NCI-H2107 (cell line): ENCODE measurements at regions not wholly inside any gene's neighbourhood (a gene's known extent, or its start where the extent isn't known, plus 50 kb on each side); places are given as distances from the start of the nearest gene placed in this dataset.

Source experiments
- DNase-seq: peaks from one replicate; lab custom pipeline; 2025; lab: John Stamatoyannopoulos, UW

- no peak for DNase-seq
Measured at GRCh38 chr5:74316064-74316603, 324.4 kb downstream of the ENC1 start.

GRCh38 chr5:74314906-74315305, 325.6 kb downstream of the ENC1 start:
- no peak for DNase-seq

DNA sequence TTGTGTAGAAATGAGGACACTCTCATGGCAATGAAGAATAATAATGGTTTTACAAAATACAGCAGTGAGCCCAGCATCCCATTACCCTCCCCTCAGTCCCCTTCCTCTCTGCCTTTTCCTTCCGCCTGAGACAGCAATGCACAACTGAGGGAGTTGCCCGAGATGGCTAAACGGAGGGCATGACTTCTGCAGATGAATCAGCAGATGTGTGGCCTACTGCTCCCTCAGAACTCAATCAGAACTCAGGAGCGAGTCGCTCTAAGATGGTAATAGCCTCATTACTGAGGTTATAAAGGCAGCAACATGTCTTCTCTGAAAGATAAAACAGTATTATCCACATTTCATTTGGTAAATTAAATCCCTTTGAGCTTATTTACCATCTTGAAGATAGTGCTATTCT, 326.6 kb downstream of the ENC1 start:
- no peak for DNase-seq

DNA sequence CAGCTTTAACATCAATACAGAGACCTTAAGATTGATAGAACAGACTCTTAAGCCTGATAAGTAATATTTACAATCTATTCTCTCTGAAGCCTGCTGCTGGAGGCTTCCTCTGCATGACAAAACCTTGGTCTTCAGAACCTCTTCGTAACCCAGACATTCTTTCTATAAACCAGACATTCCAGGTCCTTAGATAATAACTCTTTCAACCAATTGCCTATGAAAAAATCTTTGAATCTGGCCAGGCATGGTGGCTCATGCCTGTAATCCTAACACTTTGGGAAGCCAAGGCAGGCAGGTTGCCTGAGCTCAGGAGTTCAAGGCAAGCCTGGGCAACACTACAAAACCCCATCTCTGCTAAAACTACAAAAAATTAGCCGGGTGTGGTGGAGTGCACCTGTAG, 327.8 kb downstream of the ENC1 start:
- no peak for DNase-seq

- DNase-seq: no peak
Measured at GRCh38 chr5:74311961-74312360, 328.6 kb downstream of the ENC1 start.

- no peak for DNase-seq
Measured at GRCh38 chr5:74310997-74311930, 329.3 kb downstream of the ENC1 start.

DNA sequence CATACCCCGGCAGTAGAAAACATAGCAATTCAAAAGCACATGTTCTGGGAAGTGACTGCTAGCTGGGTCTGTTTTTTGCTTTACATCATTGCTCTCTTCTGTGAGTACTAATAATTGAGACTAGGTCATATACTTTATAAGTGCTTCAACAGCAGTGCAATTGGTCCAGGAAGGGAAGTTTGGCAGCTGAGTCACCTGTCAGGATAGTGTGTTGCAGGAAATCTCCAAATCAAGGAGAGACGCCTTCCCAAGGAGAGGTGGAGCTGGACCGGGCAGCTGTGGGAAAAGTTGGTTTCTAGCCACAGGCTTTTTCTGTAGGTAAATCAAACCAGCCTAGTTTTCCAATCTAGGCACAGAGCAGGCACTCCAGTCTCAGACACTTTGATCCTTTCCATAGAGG, 330.1 kb downstream of the ENC1 start:
- no peak for DNase-seq

- DNase-seq: no peak
Measured at GRCh38 chr5:74309050-74309449, 331.5 kb downstream of the ENC1 start.

DNA sequence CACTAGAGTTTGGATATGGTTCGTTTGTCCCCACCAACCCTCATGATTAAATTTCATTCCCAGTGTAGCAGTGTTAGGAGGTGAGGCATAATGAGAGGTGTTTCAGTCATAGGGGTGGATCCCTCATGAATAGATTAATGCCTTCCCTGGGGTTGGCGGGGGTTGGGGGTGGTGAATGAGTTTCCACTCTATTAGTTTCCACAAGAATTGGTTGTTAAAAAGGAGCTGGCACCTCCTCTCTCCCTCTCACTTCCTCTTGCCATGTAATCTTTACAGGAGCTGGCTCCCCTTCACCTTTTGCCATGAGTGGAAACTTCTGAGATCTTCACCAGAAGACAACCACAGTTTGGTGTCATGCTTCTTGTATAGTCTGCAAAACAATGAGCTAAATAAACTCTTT, 333.7 kb downstream of the ENC1 start:
- no peak for DNase-seq

DNA sequence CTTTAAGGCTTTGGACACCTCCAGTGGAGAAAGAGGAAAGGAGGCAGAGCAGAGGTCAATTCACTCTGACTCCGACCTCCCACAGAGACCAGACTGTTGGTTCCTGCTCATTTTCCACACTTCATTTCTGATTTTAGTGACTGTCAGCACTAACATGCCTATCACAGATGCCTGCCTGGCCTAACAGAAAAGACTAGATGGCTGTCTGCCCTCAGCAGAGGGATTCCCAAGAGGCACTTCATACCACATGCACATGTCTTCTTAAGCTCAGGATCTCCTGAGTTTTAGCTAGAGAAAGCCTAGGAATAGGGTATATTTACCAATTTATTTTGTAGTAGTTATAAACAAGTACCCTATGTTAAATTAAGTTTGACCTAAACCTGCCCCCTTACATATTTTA, 336.0 kb downstream of the ENC1 start:
- no peak for DNase-seq

GRCh38 chr5:74303578-74303977, 336.9 kb downstream of the ENC1 start:
- no peak for DNase-seq

DNA sequence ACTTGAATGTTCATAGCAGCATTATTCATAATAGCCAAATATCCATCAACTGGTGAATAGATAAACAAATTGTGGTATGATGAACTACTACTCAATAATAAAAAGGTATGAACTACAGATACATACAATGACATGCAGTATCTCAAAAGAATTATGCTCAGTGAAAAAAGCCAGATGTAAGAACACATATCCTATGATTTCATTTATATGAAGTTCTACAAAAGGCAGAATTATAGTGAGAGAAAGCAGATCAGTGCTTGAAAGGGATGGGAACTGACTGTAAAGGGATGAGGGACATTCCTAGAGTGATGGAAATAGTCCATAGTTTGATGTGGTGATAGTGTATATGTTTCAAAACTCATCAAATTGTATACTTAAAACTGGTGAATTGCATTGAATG, 339.0 kb downstream of the ENC1 start:
- no peak for DNase-seq

DNA sequence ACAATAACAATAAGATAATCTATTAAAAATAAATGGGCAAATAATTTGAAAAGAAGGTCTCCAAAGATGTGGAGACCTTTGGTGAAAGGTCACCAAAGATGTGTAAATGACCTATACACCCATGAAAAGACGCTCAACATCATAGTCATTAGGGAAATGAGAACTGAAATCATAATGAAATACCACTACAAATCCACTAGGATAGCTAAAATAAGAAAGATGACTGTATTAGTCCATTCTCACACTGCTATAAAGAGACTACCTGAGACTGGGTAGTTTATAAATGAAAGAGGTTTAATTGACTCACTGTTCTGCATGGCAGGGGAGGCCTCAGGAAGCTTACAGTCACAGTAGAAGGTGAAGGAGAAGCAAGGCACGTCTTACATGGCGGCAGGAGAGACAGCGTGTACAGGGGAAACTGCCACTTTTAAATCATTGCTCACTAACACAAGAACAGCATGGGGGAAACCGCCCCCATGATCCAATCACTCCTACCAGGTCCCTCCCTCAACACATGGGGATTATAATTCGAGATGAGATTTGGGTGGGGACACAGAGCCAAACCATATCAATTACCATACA, 339.6 kb downstream of the ENC1 start:
- DNase-seq: no peak

- no peak for DNase-seq
Measured at GRCh38 chr5:74299833-74300232, 340.7 kb downstream of the ENC1 start.

- no peak for DNase-seq
Measured at GRCh38 chr5:74296685-74297408, 343.7 kb downstream of the ENC1 start.

- DNase-seq: no peak
Measured at GRCh38 chr5:74295676-74296075, 344.9 kb downstream of the ENC1 start.

DNA sequence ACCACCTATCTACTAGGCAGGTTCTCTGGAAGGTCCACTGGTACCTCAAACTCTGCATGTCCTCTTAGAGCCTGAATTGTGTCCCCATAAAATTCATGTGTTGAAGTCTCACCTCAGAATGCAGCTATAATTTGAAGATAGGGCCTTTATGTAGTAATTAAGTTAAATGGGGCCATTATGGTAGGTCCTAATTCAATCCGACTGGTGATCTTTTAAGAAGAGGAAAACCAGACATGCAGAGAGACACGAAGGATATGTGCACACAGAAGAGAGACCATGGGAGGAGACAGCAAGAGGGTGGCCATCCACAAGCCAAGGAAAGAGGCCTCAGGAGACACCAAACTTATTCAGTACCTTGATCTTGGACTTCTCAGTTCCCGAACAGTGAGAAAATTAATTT, 345.4 kb downstream of the ENC1 start:
- no peak for DNase-seq

- no peak for DNase-seq
Measured at GRCh38 chr5:74294231-74294705, 346.3 kb downstream of the ENC1 start.

GRCh38 chr5:74293182-74293581, 347.3 kb downstream of the ENC1 start:
- no peak for DNase-seq

- DNase-seq: no peak
Measured at GRCh38 chr5:74290634-74291241, 349.8 kb downstream of the ENC1 start.

DNA sequence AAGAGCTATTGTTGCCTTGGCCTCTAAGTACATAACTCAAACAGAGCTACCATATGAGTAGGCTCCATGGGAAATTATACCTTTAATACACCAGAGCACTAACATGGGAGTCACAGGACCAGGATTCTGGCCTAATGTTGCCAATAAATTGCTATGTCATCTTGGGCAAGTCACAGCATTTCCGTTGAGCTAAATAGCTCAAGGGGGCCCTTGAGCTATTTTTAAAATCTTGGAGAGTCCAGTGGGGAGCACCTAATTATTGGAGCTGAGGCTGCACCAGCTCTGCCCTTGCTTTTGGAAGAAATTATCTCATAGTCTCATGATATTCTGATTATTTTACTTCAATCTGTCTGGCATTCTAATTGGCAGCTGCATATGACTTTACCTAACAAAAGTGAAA, 350.8 kb downstream of the ENC1 start:
- DNase-seq: no peak

DNA sequence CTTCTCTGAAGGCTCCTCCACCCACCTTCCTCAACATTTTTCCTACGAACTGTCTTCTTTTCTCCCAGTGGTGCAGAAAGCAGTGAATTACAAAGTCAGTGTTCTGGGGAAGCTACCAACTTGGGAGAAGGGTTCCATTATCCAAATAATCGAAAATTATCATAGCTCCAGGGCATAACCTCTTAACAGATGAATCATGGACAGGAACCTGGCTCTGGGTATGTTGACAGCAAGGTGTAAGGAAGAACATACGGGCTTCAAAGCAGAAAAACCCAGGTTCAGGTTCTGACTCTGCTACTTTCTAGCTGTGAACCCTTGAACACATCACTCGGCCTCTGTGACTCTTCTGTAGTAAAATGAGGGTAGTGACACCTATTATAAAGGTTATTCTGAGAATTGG, 351.3 kb downstream of the ENC1 start:
- no peak for DNase-seq
